Femur (tissue), 1 donor: ENCODE measurements at regions not wholly inside any gene's neighbourhood (a gene's known extent, or its start where the extent isn't known, plus 50 kb on each side); places are given as distances from the start of the nearest gene placed in this dataset.

Source experiments
- DNase-seq: peaks from one replicate; pipeline ENCODE4 v3.0.0-alpha.2; 2017

DNA sequence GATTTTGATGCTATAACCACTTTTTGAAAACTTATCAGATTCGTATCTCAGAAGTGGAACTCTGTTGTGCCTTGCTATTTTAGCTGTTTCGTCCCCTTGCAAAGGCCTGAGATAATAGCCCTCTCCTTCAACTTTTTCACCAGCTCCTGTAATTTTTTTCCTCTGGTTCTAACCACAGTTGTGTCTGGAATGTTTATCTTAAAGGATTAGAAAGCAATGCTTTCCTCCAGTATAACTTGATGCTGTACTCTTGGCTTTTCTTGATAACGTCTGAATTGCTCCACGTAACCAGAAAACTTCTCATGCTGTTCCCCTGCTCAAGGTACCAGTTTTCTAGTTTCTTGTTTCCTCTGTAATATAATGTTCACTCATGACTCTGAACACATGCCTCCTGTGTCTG, 209.4 kb downstream of the DTWD2 start:
- no peak for DNase-seq

DNA sequence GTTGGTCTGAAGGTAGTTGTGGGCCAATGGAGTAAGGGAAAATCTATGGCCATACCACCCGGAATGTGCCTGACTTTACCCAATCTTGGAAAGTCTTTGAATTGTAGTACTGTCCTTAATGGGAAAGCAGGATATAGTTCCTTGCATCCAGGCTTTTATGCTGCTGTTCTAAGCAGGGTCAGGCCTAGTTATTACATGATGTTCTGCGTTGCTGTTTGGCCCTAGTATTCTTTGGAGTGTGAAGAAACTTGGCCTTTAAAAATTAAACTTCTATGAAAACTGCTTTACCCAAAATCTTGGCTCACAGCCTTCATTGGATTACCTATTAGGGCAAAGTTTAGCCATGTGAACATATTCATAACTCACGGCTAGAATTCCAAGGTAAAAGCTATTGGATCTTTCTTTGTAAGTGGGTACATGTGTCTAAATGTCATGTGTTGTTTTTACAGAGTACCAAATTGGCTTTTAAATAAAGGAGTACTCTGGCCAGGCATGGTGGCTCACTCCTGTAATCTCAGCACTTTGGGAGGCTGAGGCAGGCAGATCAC, 211.1 kb downstream of the DTWD2 start:
- DNase-seq: no peak

- DNase-seq: no peak
Observed at GRCh38 chr5:118776755-118777154, 211.6 kb downstream of the DTWD2 start.

- no peak for DNase-seq
Observed at GRCh38 chr5:118775790-118776499, 212.4 kb downstream of the DTWD2 start.

DNA sequence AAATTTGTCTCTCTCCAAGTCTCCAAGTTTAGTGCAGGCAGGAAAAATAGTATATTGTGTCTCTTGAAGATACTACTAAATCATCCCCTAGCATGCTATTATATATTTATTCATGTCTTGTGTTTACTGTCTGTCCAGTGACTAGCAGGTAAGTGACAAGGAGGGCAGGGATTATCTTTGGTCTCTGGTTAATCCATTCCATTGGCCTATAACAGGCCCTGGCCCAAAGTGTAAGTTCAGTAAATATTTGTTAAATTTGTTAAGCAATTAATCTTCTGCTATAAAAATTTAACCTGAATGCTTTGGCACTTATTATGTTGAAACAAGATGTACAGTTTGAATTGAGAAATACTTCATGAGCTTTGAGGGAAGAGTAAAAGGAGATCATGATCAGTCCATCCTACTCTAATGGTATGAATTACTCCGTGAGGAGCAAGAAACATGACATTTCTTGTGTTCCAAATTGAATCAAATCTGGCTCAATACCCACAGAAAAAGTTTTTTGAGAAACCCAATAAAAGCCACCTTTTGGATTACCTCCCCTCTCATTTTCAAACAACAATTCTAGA, 219.7 kb downstream of the DTWD2 start:
- no peak for DNase-seq

DNA sequence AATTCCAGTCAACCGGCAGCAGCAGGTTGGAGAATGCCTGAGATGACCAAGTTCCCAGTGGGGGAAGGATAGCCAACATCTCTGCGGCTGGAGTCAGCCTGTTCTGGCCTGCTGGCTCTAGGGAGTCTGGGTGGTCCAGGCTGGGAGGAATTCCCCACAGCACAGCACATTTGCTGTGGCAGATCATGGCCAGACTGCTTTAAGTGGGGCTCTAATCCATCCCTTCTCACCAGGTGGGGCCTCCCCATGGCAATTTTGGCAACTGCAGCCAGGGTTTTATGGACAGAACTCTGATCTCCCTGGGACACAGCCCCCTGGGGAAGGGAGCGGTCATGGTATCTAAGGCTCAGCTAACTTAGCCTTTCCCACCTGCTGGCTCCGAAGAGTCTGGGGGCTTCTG, 226.1 kb downstream of the DTWD2 start:
- DNase-seq: no peak

DNA sequence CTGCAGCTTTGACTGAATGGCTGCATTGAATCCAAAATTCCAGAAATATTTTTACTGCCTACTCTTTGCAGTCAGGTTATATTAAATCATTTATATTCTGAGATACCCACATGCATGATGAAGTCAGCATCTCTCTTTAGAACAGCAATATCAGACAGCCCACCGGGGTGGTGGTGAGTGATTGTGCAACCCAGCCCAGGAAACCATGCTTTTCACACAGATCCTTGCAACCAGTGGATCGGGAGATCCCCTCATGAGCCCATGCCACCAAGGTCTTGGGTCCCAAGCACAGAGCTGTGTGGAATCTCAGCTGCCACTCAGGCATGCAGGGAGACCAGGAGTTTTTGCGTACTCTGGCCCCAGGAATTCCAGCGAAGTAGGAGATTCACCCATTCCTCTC, 226.5 kb downstream of the DTWD2 start:
- no peak for DNase-seq

GRCh38 chr5:118752969-118753368, 235.4 kb downstream of the DTWD2 start:
- no peak for DNase-seq

DNA sequence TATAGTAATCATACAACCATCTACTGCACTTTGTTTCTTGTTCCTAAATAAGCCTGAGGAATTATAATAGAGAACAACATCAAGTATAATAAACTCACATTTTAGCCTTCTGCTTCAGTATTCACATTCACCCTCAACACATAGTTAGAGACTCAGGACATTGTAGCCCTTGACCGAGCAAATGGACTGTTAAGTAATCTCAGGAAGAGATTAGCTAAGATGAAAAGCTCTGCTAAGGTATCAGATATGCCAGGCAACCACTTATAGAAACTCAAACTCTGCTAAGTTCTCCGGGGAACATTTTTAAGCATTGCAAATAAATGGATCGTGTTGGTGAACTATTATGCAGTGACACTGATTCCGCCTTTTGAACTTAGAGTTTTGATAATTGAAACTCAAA, 252.0 kb downstream of the DTWD2 start:
- DNase-seq: no peak

- no peak for DNase-seq
Observed at GRCh38 chr5:118733394-118733793, 255.0 kb downstream of the DTWD2 start.

DNA sequence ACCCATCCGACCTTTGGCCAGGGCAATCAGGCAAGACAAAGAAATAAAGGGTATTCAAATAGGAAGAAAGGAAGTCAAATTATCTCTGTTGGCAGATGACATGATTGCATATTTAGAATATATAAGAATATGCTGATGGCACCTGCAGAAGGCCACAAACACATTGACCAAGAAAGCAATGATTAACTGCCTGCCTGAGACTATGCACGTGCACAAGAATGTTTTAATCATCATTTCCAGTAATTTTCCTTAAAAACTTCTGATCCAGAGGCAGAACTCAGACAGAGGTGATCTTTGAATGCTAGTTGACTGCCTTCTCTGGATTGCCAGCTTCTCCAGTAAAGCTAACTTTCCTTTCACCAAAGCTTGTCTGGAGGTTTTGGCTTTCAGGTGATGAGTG, 260.2 kb downstream of the DTWD2 start:
- no peak for DNase-seq

- DNase-seq: no peak
Observed at GRCh38 chr5:118726891-118727290, 261.5 kb downstream of the DTWD2 start.

GRCh38 chr5:118723021-118723338, 265.4 kb downstream of the DTWD2 start:
- DNase-seq: no peak

GRCh38 chr5:118722122-118723020, 266.0 kb downstream of the DTWD2 start:
- no peak for DNase-seq

DNA sequence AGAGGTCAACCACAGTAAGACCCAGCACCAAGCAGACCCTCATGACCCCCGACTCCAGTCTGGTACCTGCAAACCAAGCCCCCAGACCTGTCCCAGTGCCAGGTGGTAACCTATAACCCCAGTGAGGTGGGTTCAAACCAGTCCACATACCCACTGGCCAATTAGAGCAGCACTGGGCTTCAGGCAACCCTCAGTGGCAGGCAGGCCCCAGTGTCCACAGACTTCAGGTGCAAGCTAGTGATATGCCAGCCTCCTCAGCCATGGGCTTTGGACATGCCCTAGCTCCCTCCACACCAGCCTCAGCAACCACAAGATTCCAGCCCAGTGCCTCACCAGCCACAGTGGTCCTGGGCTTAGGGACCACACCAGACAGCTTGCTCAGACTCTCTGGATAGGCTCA, 276.6 kb downstream of the DTWD2 start:
- no peak for DNase-seq

DNA sequence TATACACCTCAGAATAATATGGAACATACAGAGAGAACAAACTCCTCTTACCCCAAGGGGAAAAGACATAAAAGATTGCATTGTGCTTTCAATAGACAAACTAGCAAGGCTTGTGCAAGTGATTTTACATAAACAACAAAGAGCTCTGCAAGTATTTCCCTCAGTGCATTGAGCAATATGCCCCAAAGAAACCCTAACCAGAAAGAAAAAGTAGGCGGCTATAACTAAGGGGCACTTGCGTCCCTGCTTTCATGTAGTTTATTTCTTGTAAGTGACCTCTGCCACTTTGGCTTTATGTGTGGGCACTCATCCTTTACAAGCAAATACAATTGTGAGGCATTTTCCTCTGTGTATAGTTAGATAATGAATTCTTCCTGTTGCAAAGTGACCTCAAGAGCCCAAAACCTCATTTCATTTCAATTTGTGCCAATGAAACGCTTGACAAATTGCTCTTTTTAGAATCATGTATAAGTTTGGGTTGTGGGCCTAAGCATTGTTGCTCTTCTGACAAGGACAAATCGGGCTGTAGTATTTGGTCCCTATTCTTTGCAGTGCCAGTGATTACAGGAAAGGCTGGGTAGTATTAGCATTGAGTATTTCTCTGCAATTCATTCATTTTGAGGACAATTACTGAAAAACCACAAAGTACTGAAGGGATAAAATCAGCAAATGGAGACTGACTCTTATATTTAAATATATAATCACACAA, 282.2 kb downstream of the DTWD2 start:
- no peak for DNase-seq

DNA sequence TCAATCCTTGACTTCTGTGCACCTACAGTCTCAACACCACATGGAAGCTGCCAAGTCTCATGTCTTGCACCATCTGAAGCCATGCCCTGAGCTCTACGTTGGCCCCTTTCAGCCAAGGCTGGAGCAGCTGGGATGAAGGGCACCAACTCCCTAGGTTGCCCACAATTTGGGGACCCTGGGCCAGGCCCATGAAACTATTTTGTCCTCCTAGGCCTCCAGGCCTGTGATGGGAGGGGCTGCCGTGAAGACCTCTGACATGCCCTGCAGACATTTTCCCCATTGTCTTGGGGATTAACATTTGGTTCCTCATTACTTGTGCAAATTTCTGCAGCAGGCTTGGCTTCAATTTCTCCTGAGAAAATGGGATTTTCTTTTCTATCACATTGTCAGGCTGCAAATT, 285.1 kb downstream of the DTWD2 start:
- DNase-seq: no peak

GRCh38 chr5:118701791-118702190, 286.6 kb downstream of the DTWD2 start:
- DNase-seq: no peak

- DNase-seq: no peak
Observed at GRCh38 chr5:118700510-118700909, 287.8 kb downstream of the DTWD2 start.

DNA sequence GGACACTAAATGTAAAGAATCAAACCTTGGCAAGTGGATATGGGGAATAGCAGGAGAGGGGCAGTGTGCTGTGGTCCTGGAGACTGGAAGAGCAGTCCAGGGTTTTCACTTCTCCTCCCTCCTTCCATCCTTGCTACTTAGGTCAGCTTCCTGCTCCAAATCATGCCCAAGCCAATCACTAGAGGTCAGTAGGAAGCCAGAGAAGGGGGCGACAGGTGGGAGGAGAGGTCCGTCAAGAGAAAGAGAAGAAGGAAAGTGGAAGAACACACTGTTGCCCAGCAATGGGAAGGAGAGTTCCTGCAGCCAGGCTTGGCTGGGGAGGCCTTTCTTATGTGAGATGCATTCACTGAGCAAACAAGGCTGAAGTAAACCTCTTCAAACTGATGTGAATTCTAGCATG, 289.6 kb downstream of the DTWD2 start:
- no peak for DNase-seq

GRCh38 chr5:118696076-118696475, 292.3 kb downstream of the DTWD2 start:
- DNase-seq: no peak

- DNase-seq: peak; percentile 66
Observed at GRCh38 chr5:118692811-118693342, 295.5 kb downstream of the DTWD2 start.
